ENCODE measurements at regions not wholly inside any gene's neighbourhood (a gene's known extent, or its start where the extent isn't known, plus 50 kb on each side); places are given as distances from the start of the nearest gene placed in this dataset.

GRCh38 chr5:93329756-93330155, 251.3 kb downstream of the NR2F1-AS1 start:
- TF ChIP-seq CTCF (IDR thresholded peaks at IDR 0.05) (no peak), POLR2A (IDR thresholded peaks at IDR 0.05) (no peak)
- Histone ChIP-seq H3K36me3 (no peaks in the 10 kb centered on the region), H3K9me3 (no peaks in the 10 kb centered on the region), H3K4me3 (no peak overlapping the region), H3K27ac (no peak overlapping the region), H3K4me1 (no peaks in the 10 kb centered on the region), H3K27me3 (no peaks in the 10 kb centered on the region)
- ATAC-seq (no peak), DNase-seq (no peak)
- intact Hi-C loops (cut with DNase I) = no loop called here
- WGBS (ENCODE audit: insufficient coverage, low coverage, low lambda C conversion rate, missing lambda C conversion rate) = 33% methylated on average over 1 of the region's 1 CpG

GRCh38 chr5:93328833-93329232, 252.2 kb downstream of the NR2F1-AS1 start:
- Histone ChIP-seq H3K4me3 (no peak overlapping the region), H3K36me3 (no peaks in the 10 kb centered on the region), H3K27ac (no peak overlapping the region), H3K9me3 (no peaks in the 10 kb centered on the region), H3K4me1 (no peaks in the 10 kb centered on the region), H3K27me3 (no peaks in the 10 kb centered on the region)
- no peak for TF ChIP-seq CTCF (IDR thresholded peaks at IDR 0.05)
- no peak for TF ChIP-seq POLR2A (IDR thresholded peaks at IDR 0.05)
- 36% methylated on average over 1 of the region's 1 CpG for WGBS (ENCODE audit: insufficient coverage, low coverage, low lambda C conversion rate, missing lambda C conversion rate)
- DNase-seq (no peak), ATAC-seq (no peak)
- intact Hi-C loops (cut with DNase I) = no loop called here

GRCh38 chr5:93327605-93328004, 253.4 kb downstream of the NR2F1-AS1 start:
- no peaks in the 10 kb centered on the region for H3K4me1 ChIP-seq
- TF ChIP-seq CTCF (IDR thresholded peaks at IDR 0.05) (no peak), POLR2A (IDR thresholded peaks at IDR 0.05) (no peak)
- H3K27me3 ChIP-seq = no peaks in the 10 kb centered on the region
- no peak overlapping the region for H3K27ac ChIP-seq
- 43% methylated on average over 1 of the region's 1 CpG for WGBS (ENCODE audit: insufficient coverage, low coverage, low lambda C conversion rate, missing lambda C conversion rate)
- no peaks in the 10 kb centered on the region for H3K9me3 ChIP-seq
- intact Hi-C loops (cut with DNase I) = no loop called here
- DNase-seq (no peak), ATAC-seq (no peak)
- H3K4me3 ChIP-seq = no peak overlapping the region
- H3K36me3 ChIP-seq = no peaks in the 10 kb centered on the region

GRCh38 chr5:93325946-93326345, 255.1 kb downstream of the NR2F1-AS1 start:
- intact Hi-C loops (cut with DNase I) = no loop called here
- TF ChIP-seq POLR2A (IDR thresholded peaks at IDR 0.05) (no peak), CTCF (IDR thresholded peaks at IDR 0.05) (no peak)
- no peak for DNase-seq
- Histone ChIP-seq H3K36me3 (no peaks in the 10 kb centered on the region), H3K27me3 (no peaks in the 10 kb centered on the region), H3K9me3 (no peaks in the 10 kb centered on the region), H3K4me1 (no peaks in the 10 kb centered on the region), H3K4me3 (no peak overlapping the region), H3K27ac (no peak overlapping the region)
- WGBS (ENCODE audit: insufficient coverage, low coverage, low lambda C conversion rate, missing lambda C conversion rate) = 82% methylated on average over 9 of the region's 9 CpGs
- ATAC-seq = no peak
